ENCODE measurements at regions not wholly inside any gene's neighbourhood (a gene's known extent, or its start where the extent isn't known, plus 50 kb on each side); places are given as distances from the start of the nearest gene placed in this dataset.

DNA sequence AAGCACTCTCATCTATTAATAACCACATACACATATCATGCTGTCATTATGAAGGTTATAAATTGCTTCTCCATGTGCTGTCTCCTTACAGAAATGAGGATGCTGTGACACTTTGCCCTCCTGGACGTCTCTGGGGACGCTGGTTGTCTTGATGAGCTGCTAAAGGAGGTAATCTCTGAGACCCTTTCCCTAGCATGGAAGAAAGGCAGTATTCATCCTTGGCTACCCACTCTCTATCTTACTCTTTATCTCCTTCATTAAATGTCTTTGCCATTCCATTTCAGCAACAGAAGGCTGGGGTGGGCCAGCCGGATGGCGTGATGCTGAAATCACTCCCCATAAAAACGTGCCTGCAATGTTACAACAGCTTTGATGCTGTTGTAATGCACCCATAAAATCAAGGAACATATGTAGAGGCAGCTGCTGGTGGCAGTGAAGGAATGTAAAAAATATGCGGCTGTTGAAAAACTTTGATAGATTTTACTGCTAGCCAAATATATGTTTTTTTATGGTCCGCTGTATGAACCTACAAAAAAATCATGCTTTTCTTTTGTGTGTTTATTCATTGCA lies 715.1 kb upstream of the API5 start:
- Histone ChIP-seq H4K20me1 (ENCODE audit: control insufficient read depth, extremely low read depth, insufficient read depth, low read length) (no peaks in the 10 kb centered on the region), H3K4me2 (ENCODE audit: extremely low read depth, insufficient read depth, low read length) (no peak overlapping the region), H3K27me3 (ENCODE audit: control insufficient read depth, insufficient read depth, low read length) (no peaks in the 10 kb centered on the region), H3K4me3 (replicated peaks in 1 of 4; ENCODE audit: control extremely low read depth in 1 of 4, insufficient read depth in 1 of 4, low read depth in 3 of 4, low read length in 4 of 4) (no peak overlapping the region), H2AFZ (ENCODE audit: low read length) (no peak overlapping the region), H3K9me3 (ENCODE audit: control insufficient read depth, insufficient read depth, low read depth, low read length) (no peaks in the 10 kb centered on the region), H3K79me2 (ENCODE audit: control insufficient read depth, insufficient read depth, low read length) (no peaks in the 10 kb centered on the region), H3K27ac (ENCODE audit: insufficient read depth, low read length) (no peak overlapping the region), H3K36me3 (ENCODE audit: control insufficient read depth, insufficient read depth, low read length) (no peaks in the 10 kb centered on the region), H3K9ac (ENCODE audit: insufficient read depth, low read length) (no peak overlapping the region), H3K4me1 (ENCODE audit: control insufficient read depth, extremely low read depth, insufficient read depth, low read length) (no peaks in the 10 kb centered on the region)
- TF ChIP-seq, protein P1, sequence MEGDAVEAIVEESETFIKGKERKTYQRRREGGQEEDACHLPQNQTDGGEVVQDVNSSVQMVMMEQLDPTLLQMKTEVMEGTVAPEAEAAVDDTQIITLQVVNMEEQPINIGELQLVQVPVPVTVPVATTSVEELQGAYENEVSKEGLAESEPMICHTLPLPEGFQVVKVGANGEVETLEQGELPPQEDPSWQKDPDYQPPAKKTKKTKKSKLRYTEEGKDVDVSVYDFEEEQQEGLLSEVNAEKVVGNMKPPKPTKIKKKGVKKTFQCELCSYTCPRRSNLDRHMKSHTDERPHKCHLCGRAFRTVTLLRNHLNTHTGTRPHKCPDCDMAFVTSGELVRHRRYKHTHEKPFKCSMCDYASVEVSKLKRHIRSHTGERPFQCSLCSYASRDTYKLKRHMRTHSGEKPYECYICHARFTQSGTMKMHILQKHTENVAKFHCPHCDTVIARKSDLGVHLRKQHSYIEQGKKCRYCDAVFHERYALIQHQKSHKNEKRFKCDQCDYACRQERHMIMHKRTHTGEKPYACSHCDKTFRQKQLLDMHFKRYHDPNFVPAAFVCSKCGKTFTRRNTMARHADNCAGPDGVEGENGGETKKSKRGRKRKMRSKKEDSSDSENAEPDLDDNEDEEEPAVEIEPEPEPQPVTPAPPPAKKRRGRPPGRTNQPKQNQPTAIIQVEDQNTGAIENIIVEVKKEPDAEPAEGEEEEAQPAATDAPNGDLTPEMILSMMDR (conservative IDR thresholded peaks at IDR 0.05 in 1 of 2, IDR thresholded peaks at IDR 0.05 in 1 of 2; ENCODE audit: low read depth in 1 of 2, low read length in 2 of 2), result no peak
- no peak for TF ChIP-seq EZH2 (IDR thresholded peaks at IDR 0.05; ENCODE audit: low read length, missing control alignments)
- DNase-seq (ENCODE audit: low read depth in 2 of 2), result no peak

GRCh38 chr11:42598341-42598740 lies 713.5 kb upstream of the API5 start:
- Histone ChIP-seq H3K79me2 (ENCODE audit: control insufficient read depth, insufficient read depth, low read length) (no peaks in the 10 kb centered on the region), H3K27me3 (ENCODE audit: control insufficient read depth, insufficient read depth, low read length) (no peaks in the 10 kb centered on the region), H3K4me3 (replicated peaks in 1 of 4; ENCODE audit: control extremely low read depth in 1 of 4, insufficient read depth in 1 of 4, low read depth in 3 of 4, low read length in 4 of 4) (no peak overlapping the region), H3K27ac (ENCODE audit: insufficient read depth, low read length) (no peak overlapping the region), H3K9ac (ENCODE audit: insufficient read depth, low read length) (no peak overlapping the region), H3K4me1 (ENCODE audit: control insufficient read depth, extremely low read depth, insufficient read depth, low read length) (no peaks in the 10 kb centered on the region), H4K20me1 (ENCODE audit: control insufficient read depth, extremely low read depth, insufficient read depth, low read length) (no peaks in the 10 kb centered on the region), H3K4me2 (ENCODE audit: extremely low read depth, insufficient read depth, low read length) (no peak overlapping the region), H3K36me3 (ENCODE audit: control insufficient read depth, insufficient read depth, low read length) (no peaks in the 10 kb centered on the region), H3K9me3 (ENCODE audit: control insufficient read depth, insufficient read depth, low read depth, low read length) (no peaks in the 10 kb centered on the region), H2AFZ (ENCODE audit: low read length) (no peak overlapping the region)
- TF ChIP-seq, protein P1 (conservative IDR thresholded peaks at IDR 0.05 in 1 of 2, IDR thresholded peaks at IDR 0.05 in 1 of 2; ENCODE audit: low read depth in 1 of 2, low read length in 2 of 2), result no peak
- no peak for TF ChIP-seq EZH2 (IDR thresholded peaks at IDR 0.05; ENCODE audit: low read length, missing control alignments)
- no peak for DNase-seq (ENCODE audit: low read depth in 2 of 2)

GRCh38 chr11:42620796-42621195 lies 691.0 kb upstream of the API5 start:
- TF ChIP-seq EZH2 (IDR thresholded peaks at IDR 0.05; ENCODE audit: low read length, missing control alignments), result no peak
- TF ChIP-seq, protein P1 (conservative IDR thresholded peaks at IDR 0.05 in 1 of 2, IDR thresholded peaks at IDR 0.05 in 1 of 2; ENCODE audit: low read depth in 1 of 2, low read length in 2 of 2), result no peak

More at GRCh38 chr11:42620796-42621195, 691.0 kb upstream of the API5 start:
- Histone ChIP-seq H3K4me2 (ENCODE audit: extremely low read depth, insufficient read depth, low read length) (no peak overlapping the region), H3K27me3 (ENCODE audit: control insufficient read depth, insufficient read depth, low read length) (no peaks in the 10 kb centered on the region), H3K9ac (ENCODE audit: insufficient read depth, low read length) (no peak overlapping the region), H3K9me3 (ENCODE audit: control insufficient read depth, insufficient read depth, low read depth, low read length) (no peaks in the 10 kb centered on the region), H4K20me1 (ENCODE audit: control insufficient read depth, extremely low read depth, insufficient read depth, low read length) (no peaks in the 10 kb centered on the region), H3K79me2 (ENCODE audit: control insufficient read depth, insufficient read depth, low read length) (no peaks in the 10 kb centered on the region), H3K4me1 (ENCODE audit: control insufficient read depth, extremely low read depth, insufficient read depth, low read length) (no peaks in the 10 kb centered on the region), H3K36me3 (ENCODE audit: control insufficient read depth, insufficient read depth, low read length) (no peaks in the 10 kb centered on the region), H2AFZ (ENCODE audit: low read length) (no peak overlapping the region), H3K27ac (ENCODE audit: insufficient read depth, low read length) (no peak overlapping the region), H3K4me3 (replicated peaks in 1 of 4; ENCODE audit: control extremely low read depth in 1 of 4, insufficient read depth in 1 of 4, low read depth in 3 of 4, low read length in 4 of 4) (no peak overlapping the region)
- DNase-seq (ENCODE audit: low read depth in 2 of 2), result peak in 1 of 2 donors; percentile 30
